ENCODE measurements at regions not wholly inside any gene's neighbourhood (a gene's known extent, or its start where the extent isn't known, plus 50 kb on each side); places are given as distances from the start of the nearest gene placed in this dataset.

DNA sequence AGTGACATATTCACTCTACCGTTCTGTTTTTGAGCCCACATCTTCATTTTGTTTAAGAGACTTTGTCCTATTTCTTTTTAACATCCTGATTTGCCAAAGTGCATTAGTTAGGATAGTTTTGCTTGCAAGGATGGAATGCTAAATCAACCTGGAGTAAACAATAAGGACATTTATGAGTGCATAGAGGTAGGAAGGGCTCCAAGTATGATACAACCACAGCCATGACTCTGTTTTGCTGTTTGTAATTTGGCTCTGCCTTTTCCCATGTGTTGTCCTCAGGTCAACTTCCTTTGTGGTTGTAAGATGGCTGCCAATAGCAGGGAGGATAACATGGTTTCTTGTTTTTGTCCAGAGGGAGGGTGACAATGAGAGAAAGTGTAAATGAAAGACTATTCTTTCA, 66.4 kb upstream of the GOLIM4 start:
- DNase-seq (ENCODE audit: unreplicated experiment), result no peak
- ChIA-PET POLR2A (no interaction called here), CTCF (interaction anchor here (13.2 kb wide), 1 partner anchor 114 kb away, joined by 459 read pairs; no protein-coding TSS in a partner anchor)
- TF ChIP-seq, protein P1, sequence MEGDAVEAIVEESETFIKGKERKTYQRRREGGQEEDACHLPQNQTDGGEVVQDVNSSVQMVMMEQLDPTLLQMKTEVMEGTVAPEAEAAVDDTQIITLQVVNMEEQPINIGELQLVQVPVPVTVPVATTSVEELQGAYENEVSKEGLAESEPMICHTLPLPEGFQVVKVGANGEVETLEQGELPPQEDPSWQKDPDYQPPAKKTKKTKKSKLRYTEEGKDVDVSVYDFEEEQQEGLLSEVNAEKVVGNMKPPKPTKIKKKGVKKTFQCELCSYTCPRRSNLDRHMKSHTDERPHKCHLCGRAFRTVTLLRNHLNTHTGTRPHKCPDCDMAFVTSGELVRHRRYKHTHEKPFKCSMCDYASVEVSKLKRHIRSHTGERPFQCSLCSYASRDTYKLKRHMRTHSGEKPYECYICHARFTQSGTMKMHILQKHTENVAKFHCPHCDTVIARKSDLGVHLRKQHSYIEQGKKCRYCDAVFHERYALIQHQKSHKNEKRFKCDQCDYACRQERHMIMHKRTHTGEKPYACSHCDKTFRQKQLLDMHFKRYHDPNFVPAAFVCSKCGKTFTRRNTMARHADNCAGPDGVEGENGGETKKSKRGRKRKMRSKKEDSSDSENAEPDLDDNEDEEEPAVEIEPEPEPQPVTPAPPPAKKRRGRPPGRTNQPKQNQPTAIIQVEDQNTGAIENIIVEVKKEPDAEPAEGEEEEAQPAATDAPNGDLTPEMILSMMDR (IDR thresholded peaks at IDR 0.05; ENCODE audit: unreplicated experiment), result no peak
- intact Hi-C loops (cut with micrococcal nuclease), result no loop called here
- no peak overlapping the region for H3K27ac Mint-ChIP-seq (ENCODE audit: low read depth, unreplicated experiment)
- BruUV-seq (replicated peaks), result no TSS peak
- no peaks in the 10 kb centered on the region for H3K36me3 Mint-ChIP-seq (ENCODE audit: insufficient read depth, unreplicated experiment)
- H3K4me3 Mint-ChIP-seq (ENCODE audit: unreplicated experiment), result no peak overlapping the region
- no peaks in the 10 kb centered on the region for H3K27me3 Mint-ChIP-seq (ENCODE audit: insufficient read depth, unreplicated experiment)
- no peaks in the 10 kb centered on the region for H3K9me3 Mint-ChIP-seq (ENCODE audit: unreplicated experiment)
- no peaks in the 10 kb centered on the region for H3K4me1 Mint-ChIP-seq (ENCODE audit: insufficient read depth, unreplicated experiment)

DNA sequence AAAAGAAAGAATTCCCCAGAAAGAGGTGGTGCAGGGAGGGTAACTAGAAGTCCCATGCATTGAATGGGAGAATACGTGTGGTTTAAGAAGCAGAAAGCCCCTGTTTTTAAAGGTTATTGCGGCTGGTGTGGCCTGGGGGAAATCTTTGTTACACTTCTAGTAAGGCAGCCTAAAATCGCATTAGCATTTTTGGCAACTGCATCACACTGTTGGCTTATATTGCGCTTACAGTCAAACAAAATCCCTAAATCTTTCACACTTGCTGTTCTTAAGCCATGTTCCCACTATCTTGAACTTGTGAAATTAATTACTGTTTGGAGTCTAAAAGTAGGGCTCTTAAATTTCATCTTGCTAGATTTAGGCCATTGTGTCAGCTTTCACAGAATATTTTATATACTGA, 66.0 kb upstream of the GOLIM4 start:
- Mint-ChIP-seq H3K4me1 (ENCODE audit: insufficient read depth, unreplicated experiment) (no peaks in the 10 kb centered on the region), H3K36me3 (ENCODE audit: insufficient read depth, unreplicated experiment) (no peaks in the 10 kb centered on the region), H3K27ac (ENCODE audit: low read depth, unreplicated experiment) (no peak overlapping the region), H3K27me3 (ENCODE audit: insufficient read depth, unreplicated experiment) (no peaks in the 10 kb centered on the region), H3K9me3 (ENCODE audit: unreplicated experiment) (no peaks in the 10 kb centered on the region), H3K4me3 (ENCODE audit: unreplicated experiment) (no peak overlapping the region)
- ChIA-PET CTCF (interaction anchor here (0.7 to 13.2 kb wide), 2 partner anchors 113 to 124 kb away, joined by 3 to 459 read pairs; no protein-coding TSS in a partner anchor), POLR2A (no interaction called here)
- BruUV-seq (replicated peaks), result no TSS peak
- no peak for DNase-seq (ENCODE audit: unreplicated experiment)
- TF ChIP-seq, protein P1 (IDR thresholded peaks at IDR 0.05; ENCODE audit: unreplicated experiment), result no peak
- intact Hi-C loops (cut with micrococcal nuclease), result no loop called here

DNA sequence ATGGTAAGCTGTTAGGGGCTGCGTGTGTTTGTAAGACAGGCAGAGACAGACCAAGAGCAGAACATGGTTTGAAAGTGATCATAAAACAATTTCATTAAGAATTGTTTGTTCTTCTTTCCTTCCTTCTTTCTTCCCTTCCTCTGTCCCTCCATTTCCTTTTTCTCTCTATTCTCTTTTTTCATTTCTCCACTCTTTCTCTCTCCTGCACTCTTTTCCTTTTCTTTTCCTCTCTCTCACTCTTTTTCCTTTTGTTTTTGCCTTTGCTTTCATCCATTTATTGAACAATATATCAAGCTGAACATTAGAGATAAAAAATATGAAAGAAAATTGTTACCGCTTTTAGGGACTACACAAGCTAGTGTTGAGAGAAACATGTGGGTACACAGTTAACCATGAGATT, 62.2 kb upstream of the GOLIM4 start:
- H3K27ac Mint-ChIP-seq (ENCODE audit: low read depth, unreplicated experiment), result no peak overlapping the region
- intact Hi-C loops (cut with micrococcal nuclease), result no loop called here
- no peak overlapping the region for H3K4me3 Mint-ChIP-seq (ENCODE audit: unreplicated experiment)
- peaks cover 6% of the 10 kb centered on the region for H3K9me3 Mint-ChIP-seq (ENCODE audit: unreplicated experiment)
- BruUV-seq (replicated peaks), result no TSS peak
- TF ChIP-seq, protein P1 (IDR thresholded peaks at IDR 0.05; ENCODE audit: unreplicated experiment), result no peak
- no peaks in the 10 kb centered on the region for H3K4me1 Mint-ChIP-seq (ENCODE audit: insufficient read depth, unreplicated experiment)
- H3K27me3 Mint-ChIP-seq (ENCODE audit: insufficient read depth, unreplicated experiment), result no peaks in the 10 kb centered on the region
- POLR2A ChIA-PET, result no interaction called here
- CTCF ChIA-PET, result interaction anchor here (13.2 kb wide), 1 partner anchor 110 kb away, joined by 459 read pairs; no protein-coding TSS in a partner anchor
- no peaks in the 10 kb centered on the region for H3K36me3 Mint-ChIP-seq (ENCODE audit: insufficient read depth, unreplicated experiment)
- no peak for DNase-seq (ENCODE audit: unreplicated experiment)

DNA sequence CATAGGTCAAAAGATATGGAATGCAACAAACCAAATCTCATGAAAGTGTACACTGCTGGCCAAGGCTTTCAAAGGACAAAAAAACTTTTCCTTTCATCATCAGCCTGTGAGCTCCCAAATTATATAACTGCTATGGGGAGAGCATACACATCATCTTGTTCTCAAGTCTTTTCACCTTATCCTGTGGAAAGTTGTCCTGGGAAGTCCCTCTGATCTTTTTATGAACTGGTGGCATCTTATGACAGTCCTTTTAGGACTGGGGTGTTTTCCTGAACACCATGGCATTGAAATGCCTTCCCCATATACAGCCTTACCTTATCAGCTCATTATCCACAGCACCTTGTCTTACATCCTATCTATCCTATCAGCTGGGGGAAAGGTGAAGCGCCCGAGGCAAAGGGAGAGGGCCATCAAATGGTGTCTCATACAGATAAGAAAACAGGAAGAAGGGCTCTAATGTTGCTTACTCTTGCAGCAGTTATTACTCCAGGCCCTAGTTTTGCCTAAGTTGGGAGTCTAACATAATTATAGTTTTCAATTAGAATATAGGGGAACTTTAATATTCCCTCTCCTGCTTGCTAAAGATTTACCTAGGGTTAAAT, 61.5 kb upstream of the GOLIM4 start:
- Mint-ChIP-seq H3K36me3 (ENCODE audit: insufficient read depth, unreplicated experiment) (no peaks in the 10 kb centered on the region), H3K9me3 (ENCODE audit: unreplicated experiment) (peaks cover 9% of the 10 kb centered on the region), H3K27ac (ENCODE audit: low read depth, unreplicated experiment) (no peak overlapping the region), H3K27me3 (ENCODE audit: insufficient read depth, unreplicated experiment) (no peaks in the 10 kb centered on the region), H3K4me3 (ENCODE audit: unreplicated experiment) (no peak overlapping the region), H3K4me1 (ENCODE audit: insufficient read depth, unreplicated experiment) (no peaks in the 10 kb centered on the region)
- CTCF ChIA-PET, result interaction anchor here (0.7 to 13.2 kb wide), 4 partner anchors 9 to 303 kb away, joined by 3 to 459 read pairs (median 6); no protein-coding TSS in a partner anchor
- no peak for DNase-seq (ENCODE audit: unreplicated experiment)
- BruUV-seq (replicated peaks), result no TSS peak
- intact Hi-C loops (cut with micrococcal nuclease), result no loop called here
- TF ChIP-seq, protein P1 (IDR thresholded peaks at IDR 0.05; ENCODE audit: unreplicated experiment), result no peak
- POLR2A ChIA-PET, result no interaction called here
